Left ventricle myocardium inferior (tissue), 1 donor: ENCODE measurements at regions not wholly inside any gene's neighbourhood (a gene's known extent, or its start where the extent isn't known, plus 50 kb on each side); places are given as distances from the start of the nearest gene placed in this dataset.

Source experiments
- DNase-seq: peaks from one replicate; pipeline ENCODE4 v3.0.0-alpha.2; 2020
- H3K27ac ChIP-seq: fragments of 200-600 bp; replicated peaks from 2 replicates; pipeline ENCODE4 v1.8.0; 2021
- H3K27me3 ChIP-seq: fragments of 200-600 bp; 2 replicates; pipeline ENCODE4 v1.8.0; 2021; ENCODE audit warnings: low read depth
- H3K36me3 ChIP-seq: fragments of 200-600 bp; 2 replicates; pipeline ENCODE4 v1.8.0; 2021
- H3K4me1 ChIP-seq: fragments of 200-600 bp; 2 replicates; pipeline ENCODE4 v1.8.0; 2021
- H3K4me3 ChIP-seq: fragments of 200-600 bp; 2 replicates; pipeline ENCODE4 v1.8.0; 2021; ENCODE audit warnings: mild to moderate bottlenecking, moderate library complexity
- H3K9me3 ChIP-seq: fragments of 200-600 bp; replicated peaks from 2 replicates; pipeline ENCODE4 v1.8.0; 2021
- intact Hi-C: fragments of 100-400 bp; cut with micrococcal nuclease; formaldehyde crosslinking; loops from one replicate; pipeline ENCODE4 v1.11.0; 2022
- TF ChIP-seq, protein P1 (sequence below): fragments of 200-600 bp; IDR thresholded peaks from 2 replicates; pipeline ENCODE4 v1.8.0; 2021; ENCODE audit warnings: antibody characterized with exemption, mild to moderate bottlenecking, borderline replicate concordance
- donor health status: DM: no; HTN: yes; CAD: no; lungs with severe emphysema.

DNA sequence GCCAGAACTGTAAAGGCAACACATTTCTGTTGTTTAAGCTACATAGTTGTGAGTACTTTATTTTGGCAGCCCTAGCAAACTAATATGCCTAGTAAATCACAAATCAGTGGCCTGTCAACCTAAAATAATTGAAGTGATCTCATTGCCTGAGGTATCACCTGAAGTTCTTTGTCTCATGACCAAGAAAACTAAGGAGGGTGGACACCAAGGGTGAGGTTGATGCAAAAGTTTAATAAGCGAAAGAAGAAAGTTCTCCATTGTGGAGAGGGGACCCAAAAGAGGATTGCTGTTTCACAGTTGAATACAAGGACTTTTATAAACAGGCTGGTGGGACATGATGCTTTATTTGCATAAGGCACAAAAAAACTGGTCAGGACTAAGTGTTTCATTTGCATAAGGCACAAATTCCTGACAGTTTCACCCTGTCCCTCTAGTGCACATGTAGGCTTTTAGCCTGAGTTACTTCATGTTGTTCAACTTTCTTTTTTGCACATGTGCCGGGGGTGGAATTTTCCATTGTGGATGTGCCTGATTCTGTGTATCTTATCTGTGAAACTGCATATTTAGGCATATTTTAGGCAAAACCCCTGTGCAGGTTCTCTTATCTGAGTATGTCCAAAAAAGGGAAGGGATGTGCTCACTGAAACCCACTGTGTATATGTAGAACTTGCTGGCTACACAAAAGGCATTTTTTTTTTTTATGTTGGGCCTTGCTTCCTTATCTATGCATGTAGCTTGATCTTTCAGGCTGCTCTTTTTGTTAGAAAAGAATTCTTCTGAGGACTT lies 108.6 kb upstream of the RAI14 start:
- DNase-seq, result no peak
- no peak overlapping the region for H3K4me3 ChIP-seq
- intact Hi-C loops, result no loop called here
- H3K9me3 ChIP-seq, result peaks cover 40% of the 10 kb centered on the region
- peaks cover 19% of the 10 kb centered on the region for H3K4me1 ChIP-seq
- H3K27ac ChIP-seq, result no peak overlapping the region
- TF ChIP-seq, protein P1, sequence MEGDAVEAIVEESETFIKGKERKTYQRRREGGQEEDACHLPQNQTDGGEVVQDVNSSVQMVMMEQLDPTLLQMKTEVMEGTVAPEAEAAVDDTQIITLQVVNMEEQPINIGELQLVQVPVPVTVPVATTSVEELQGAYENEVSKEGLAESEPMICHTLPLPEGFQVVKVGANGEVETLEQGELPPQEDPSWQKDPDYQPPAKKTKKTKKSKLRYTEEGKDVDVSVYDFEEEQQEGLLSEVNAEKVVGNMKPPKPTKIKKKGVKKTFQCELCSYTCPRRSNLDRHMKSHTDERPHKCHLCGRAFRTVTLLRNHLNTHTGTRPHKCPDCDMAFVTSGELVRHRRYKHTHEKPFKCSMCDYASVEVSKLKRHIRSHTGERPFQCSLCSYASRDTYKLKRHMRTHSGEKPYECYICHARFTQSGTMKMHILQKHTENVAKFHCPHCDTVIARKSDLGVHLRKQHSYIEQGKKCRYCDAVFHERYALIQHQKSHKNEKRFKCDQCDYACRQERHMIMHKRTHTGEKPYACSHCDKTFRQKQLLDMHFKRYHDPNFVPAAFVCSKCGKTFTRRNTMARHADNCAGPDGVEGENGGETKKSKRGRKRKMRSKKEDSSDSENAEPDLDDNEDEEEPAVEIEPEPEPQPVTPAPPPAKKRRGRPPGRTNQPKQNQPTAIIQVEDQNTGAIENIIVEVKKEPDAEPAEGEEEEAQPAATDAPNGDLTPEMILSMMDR, result no peak
- no peaks in the 10 kb centered on the region for H3K27me3 ChIP-seq
- H3K36me3 ChIP-seq, result no peaks in the 10 kb centered on the region

DNA sequence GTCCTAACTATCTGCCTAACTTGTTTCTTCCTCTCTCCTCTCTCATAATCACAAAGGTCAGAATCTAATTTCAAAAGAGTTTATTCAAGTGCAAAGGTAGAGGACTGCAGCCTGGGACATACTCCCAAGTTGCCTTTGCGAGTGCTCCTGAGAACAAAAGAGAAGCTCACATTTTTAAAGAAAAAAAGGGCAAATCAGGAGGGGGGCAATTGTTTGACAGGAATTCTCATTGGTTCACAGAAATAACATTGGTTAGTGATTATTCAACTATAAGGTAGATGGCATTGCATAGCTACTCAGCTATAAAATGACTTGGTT lies 108.1 kb upstream of the RAI14 start:
- Histone ChIP-seq H3K36me3 (no peaks in the 10 kb centered on the region), H3K27me3 (no peaks in the 10 kb centered on the region), H3K27ac (no peak overlapping the region), H3K4me3 (no peak overlapping the region), H3K4me1 (peaks cover 20% of the 10 kb centered on the region), H3K9me3 (peaks cover 40% of the 10 kb centered on the region)
- DNase-seq, result no peak
- intact Hi-C loops, result no loop called here
- TF ChIP-seq, protein P1, result no peak

DNA sequence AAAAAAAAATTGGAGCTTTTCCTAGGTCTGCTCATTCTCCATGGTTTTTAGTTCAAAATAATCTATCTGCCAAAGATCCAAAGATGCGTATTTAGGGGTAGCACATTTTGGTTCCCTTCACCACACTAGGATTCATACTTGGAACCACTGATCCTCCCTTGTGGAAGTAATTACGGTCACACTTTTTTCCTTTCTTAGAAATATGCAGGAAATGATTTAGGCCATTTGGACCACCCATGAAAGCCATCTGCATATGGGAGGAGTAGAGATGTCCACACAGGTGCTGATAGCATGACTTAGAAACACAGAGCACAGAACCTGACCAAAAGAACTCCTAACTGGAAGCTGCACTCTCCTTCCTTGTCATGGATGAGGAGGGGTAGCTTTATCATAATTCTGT lies 105.9 kb upstream of the RAI14 start:
- no peak for DNase-seq
- TF ChIP-seq, protein P1, result no peak
- intact Hi-C loops, result no loop called here
- Histone ChIP-seq H3K36me3 (no peaks in the 10 kb centered on the region), H3K4me3 (no peak overlapping the region), H3K27me3 (no peaks in the 10 kb centered on the region), H3K9me3 (peaks cover 23% of the 10 kb centered on the region), H3K4me1 (peaks cover 20% of the 10 kb centered on the region), H3K27ac (no peak overlapping the region)

DNA sequence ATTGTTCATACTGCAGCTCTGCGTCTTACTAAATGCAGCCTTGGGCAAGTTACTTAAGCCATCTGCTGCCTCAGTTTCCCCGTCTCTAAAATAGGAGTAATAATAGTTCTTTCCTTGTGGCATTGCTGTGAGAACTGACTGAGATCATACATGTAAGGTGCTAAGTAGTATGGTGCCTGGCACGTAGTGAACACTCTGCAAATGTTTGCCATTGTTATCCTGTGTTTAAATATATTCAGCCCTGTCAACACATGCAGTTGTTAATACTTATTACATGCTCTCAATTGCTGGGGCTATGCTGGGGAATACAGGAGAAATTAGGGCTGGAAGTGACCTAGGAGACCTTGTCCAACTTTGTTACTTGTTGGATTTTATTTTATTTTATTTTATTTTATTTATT lies 105.2 kb upstream of the RAI14 start:
- intact Hi-C loops, result no loop called here
- Histone ChIP-seq H3K4me1 (peaks cover 20% of the 10 kb centered on the region), H3K27ac (no peak overlapping the region), H3K27me3 (no peaks in the 10 kb centered on the region), H3K9me3 (peaks cover 18% of the 10 kb centered on the region), H3K4me3 (no peak overlapping the region), H3K36me3 (no peaks in the 10 kb centered on the region)
- no peak for DNase-seq
- TF ChIP-seq, protein P1, result no peak

DNA sequence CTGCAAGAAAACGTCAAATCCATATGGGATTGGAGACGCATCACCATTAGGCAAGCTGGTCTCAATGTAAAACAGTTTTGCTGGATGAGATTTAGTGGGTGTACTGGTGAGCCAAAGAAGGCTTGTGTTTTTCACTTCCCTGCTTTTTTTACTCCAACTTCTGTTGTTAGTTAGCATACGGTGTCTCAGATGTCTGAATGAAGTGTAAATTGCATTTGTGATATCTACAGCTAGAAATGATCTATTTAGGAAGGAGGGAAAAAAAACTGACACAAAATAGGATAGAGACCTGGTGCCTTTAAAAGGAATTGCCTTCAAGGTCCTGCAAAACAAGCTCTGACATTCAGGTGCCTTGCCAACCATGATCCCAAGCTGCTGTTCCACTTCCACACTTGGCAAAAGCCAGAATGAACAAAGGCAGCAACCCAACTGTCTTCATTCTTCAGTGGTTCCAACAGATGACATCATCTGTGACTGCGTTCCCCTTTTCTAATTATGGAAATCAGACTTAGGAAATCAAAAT lies 104.2 kb upstream of the RAI14 start:
- intact Hi-C loops, result no loop called here
- TF ChIP-seq, protein P1, result no peak
- H3K4me3 ChIP-seq, result no peak overlapping the region
- H3K4me1 ChIP-seq, result peaks cover 20% of the 10 kb centered on the region
- H3K27me3 ChIP-seq, result no peaks in the 10 kb centered on the region
- no peak overlapping the region for H3K27ac ChIP-seq
- H3K36me3 ChIP-seq, result no peaks in the 10 kb centered on the region
- DNase-seq, result no peak
- peaks cover 8% of the 10 kb centered on the region for H3K9me3 ChIP-seq
